ENCODE measurements at regions not wholly inside any gene's neighbourhood (a gene's known extent, or its start where the extent isn't known, plus 50 kb on each side); places are given as distances from the start of the nearest gene placed in this dataset.

DNA sequence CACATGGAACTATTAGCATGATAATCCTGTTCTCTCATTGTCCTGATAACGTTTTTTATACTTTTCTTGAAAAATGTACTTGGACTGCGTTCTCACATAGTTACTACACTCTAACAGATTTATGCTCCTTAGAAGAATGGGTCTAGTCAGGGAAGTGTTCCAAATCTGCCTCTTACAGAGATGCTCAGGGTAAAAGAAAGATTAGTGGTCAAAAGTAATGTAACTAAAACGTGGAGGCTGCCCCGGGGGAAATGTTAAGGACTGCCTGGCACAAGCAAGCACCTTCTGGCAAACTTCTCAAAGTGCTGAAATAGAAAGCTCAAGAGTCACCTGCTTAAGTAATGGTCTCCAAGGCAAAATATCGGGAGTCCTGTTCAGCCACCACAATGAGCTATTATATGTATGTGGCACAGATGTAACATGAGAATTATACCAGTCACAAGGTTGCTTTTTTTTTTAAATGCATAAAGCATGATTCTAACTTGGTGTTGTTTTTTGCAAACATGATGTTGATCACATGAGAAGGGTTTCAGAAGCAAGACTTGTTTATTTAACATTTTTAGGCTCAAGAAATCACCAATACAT lies 244.5 kb upstream of the JARID2 start:
- H3K4me2 ChIP-seq (ENCODE audit: low read length): no peak overlapping the region
- H2AFZ ChIP-seq (ENCODE audit: low read depth, low read length): no peak overlapping the region
- TF ChIP-seq TAF1 (IDR thresholded peaks at IDR 0.05; ENCODE audit: low read depth) (no peak), POLR2AphosphoS5 (IDR thresholded peaks at IDR 0.05) (no peak), RAD21 (conservative IDR thresholded peaks at IDR 0.05) (no peak), EZH2 (IDR thresholded peaks at IDR 0.05; ENCODE audit: borderline replicate concordance, insufficient read depth, low read length, poor library complexity, severe bottlenecking) (no peak), MXI1 (conservative IDR thresholded peaks at IDR 0.05; ENCODE audit: poor library complexity, severe bottlenecking) (no peak), EP300 (conservative IDR thresholded peaks at IDR 0.05; ENCODE audit: poor library complexity, severe bottlenecking) (no peak), SMC3 (conservative IDR thresholded peaks at IDR 0.05; ENCODE audit: poor library complexity) (no peak)
- TF ChIP-seq, protein P1, sequence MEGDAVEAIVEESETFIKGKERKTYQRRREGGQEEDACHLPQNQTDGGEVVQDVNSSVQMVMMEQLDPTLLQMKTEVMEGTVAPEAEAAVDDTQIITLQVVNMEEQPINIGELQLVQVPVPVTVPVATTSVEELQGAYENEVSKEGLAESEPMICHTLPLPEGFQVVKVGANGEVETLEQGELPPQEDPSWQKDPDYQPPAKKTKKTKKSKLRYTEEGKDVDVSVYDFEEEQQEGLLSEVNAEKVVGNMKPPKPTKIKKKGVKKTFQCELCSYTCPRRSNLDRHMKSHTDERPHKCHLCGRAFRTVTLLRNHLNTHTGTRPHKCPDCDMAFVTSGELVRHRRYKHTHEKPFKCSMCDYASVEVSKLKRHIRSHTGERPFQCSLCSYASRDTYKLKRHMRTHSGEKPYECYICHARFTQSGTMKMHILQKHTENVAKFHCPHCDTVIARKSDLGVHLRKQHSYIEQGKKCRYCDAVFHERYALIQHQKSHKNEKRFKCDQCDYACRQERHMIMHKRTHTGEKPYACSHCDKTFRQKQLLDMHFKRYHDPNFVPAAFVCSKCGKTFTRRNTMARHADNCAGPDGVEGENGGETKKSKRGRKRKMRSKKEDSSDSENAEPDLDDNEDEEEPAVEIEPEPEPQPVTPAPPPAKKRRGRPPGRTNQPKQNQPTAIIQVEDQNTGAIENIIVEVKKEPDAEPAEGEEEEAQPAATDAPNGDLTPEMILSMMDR (IDR thresholded peaks at IDR 0.05; ENCODE audit: poor library complexity, severe bottlenecking): no peak
- TF ChIP-seq, protein P2, sequence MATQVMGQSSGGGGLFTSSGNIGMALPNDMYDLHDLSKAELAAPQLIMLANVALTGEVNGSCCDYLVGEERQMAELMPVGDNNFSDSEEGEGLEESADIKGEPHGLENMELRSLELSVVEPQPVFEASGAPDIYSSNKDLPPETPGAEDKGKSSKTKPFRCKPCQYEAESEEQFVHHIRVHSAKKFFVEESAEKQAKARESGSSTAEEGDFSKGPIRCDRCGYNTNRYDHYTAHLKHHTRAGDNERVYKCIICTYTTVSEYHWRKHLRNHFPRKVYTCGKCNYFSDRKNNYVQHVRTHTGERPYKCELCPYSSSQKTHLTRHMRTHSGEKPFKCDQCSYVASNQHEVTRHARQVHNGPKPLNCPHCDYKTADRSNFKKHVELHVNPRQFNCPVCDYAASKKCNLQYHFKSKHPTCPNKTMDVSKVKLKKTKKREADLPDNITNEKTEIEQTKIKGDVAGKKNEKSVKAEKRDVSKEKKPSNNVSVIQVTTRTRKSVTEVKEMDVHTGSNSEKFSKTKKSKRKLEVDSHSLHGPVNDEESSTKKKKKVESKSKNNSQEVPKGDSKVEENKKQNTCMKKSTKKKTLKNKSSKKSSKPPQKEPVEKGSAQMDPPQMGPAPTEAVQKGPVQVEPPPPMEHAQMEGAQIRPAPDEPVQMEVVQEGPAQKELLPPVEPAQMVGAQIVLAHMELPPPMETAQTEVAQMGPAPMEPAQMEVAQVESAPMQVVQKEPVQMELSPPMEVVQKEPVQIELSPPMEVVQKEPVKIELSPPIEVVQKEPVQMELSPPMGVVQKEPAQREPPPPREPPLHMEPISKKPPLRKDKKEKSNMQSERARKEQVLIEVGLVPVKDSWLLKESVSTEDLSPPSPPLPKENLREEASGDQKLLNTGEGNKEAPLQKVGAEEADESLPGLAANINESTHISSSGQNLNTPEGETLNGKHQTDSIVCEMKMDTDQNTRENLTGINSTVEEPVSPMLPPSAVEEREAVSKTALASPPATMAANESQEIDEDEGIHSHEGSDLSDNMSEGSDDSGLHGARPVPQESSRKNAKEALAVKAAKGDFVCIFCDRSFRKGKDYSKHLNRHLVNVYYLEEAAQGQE (IDR thresholded peaks at IDR 0.05; ENCODE audit: borderline replicate concordance): no peak
- H3F3A ChIP-seq (ENCODE audit: insufficient read depth, low read length, poor library complexity, severe bottlenecking): no peaks in the 10 kb centered on the region
- no peaks in the 10 kb centered on the region for H3K36me3 ChIP-seq (ENCODE audit: insufficient read depth, low read length)
- no peaks in the 10 kb centered on the region for H3K27me3 ChIP-seq (ENCODE audit: insufficient read depth, low read depth, low read length)
- H4K20me1 ChIP-seq (ENCODE audit: insufficient read depth): no peaks in the 10 kb centered on the region
- H3K27ac ChIP-seq (ENCODE audit: low read length): no peak overlapping the region
- H3K79me2 ChIP-seq (replicated peaks; ENCODE audit: insufficient read depth, low read length): no peaks in the 10 kb centered on the region
- H3K9me2 ChIP-seq (ENCODE audit: insufficient read depth, low read length): no peaks in the 10 kb centered on the region
- H3K4me3 ChIP-seq (ENCODE audit: low read length): no peak overlapping the region
- no peak overlapping the region for H3K9ac ChIP-seq (ENCODE audit: low read length)
- no peaks in the 10 kb centered on the region for H3K9me3 ChIP-seq (ENCODE audit: low read length)

DNA sequence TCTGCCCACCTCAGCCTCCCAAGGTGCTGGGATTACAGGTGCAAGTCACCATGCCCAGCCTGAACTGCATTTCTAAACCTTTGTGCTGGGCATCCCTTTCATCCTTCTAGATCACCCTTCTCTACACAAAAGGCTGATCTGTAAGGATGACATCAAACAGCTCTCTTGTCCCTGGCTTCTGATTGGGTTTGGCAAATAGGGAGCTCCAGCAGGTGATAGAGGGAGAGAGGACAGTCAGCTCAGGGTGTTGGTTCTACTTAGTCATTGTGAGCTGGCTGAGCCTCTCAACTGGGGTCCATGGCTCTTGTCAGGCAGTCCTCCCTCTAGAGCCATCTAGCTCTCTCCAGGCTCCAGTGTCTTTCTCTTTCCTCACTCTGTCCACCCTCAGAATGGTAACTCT lies 237.6 kb upstream of the JARID2 start:
- no peak overlapping the region for H3K9ac ChIP-seq (ENCODE audit: low read length)
- TF ChIP-seq MXI1 (conservative IDR thresholded peaks at IDR 0.05; ENCODE audit: poor library complexity, severe bottlenecking): no peak
- TF ChIP-seq RAD21 (conservative IDR thresholded peaks at IDR 0.05): no peak
- TF ChIP-seq EZH2 (IDR thresholded peaks at IDR 0.05; ENCODE audit: borderline replicate concordance, insufficient read depth, low read length, poor library complexity, severe bottlenecking): no peak
- TF ChIP-seq, protein P1 (IDR thresholded peaks at IDR 0.05; ENCODE audit: poor library complexity, severe bottlenecking): no peak
- no peak for TF ChIP-seq SMC3 (conservative IDR thresholded peaks at IDR 0.05; ENCODE audit: poor library complexity)
- TF ChIP-seq EP300 (conservative IDR thresholded peaks at IDR 0.05; ENCODE audit: poor library complexity, severe bottlenecking): no peak
- TF ChIP-seq TAF1 (IDR thresholded peaks at IDR 0.05; ENCODE audit: low read depth): no peak
- TF ChIP-seq, protein P2 (IDR thresholded peaks at IDR 0.05; ENCODE audit: borderline replicate concordance): no peak
- TF ChIP-seq POLR2AphosphoS5 (IDR thresholded peaks at IDR 0.05): no peak
- H3K9me2 ChIP-seq (ENCODE audit: insufficient read depth, low read length): no peaks in the 10 kb centered on the region
- H3K27ac ChIP-seq (ENCODE audit: low read length): no peak overlapping the region
- H3K79me2 ChIP-seq (replicated peaks; ENCODE audit: insufficient read depth, low read length): no peaks in the 10 kb centered on the region
- H3F3A ChIP-seq (ENCODE audit: insufficient read depth, low read length, poor library complexity, severe bottlenecking): no peaks in the 10 kb centered on the region
- H3K27me3 ChIP-seq (ENCODE audit: insufficient read depth, low read depth, low read length): no peaks in the 10 kb centered on the region
- H3K4me3 ChIP-seq (ENCODE audit: low read length): no peak overlapping the region
- H4K20me1 ChIP-seq (ENCODE audit: insufficient read depth): no peaks in the 10 kb centered on the region
- no peak overlapping the region for H2AFZ ChIP-seq (ENCODE audit: low read depth, low read length)
- H3K4me2 ChIP-seq (ENCODE audit: low read length): no peak overlapping the region
- H3K9me3 ChIP-seq (ENCODE audit: low read length): no peaks in the 10 kb centered on the region
- no peaks in the 10 kb centered on the region for H3K36me3 ChIP-seq (ENCODE audit: insufficient read depth, low read length)
